CD14-positive monocyte (primary cell): ENCODE measurements at regions not wholly inside any gene's neighbourhood (a gene's known extent, or its start where the extent isn't known, plus 50 kb on each side); places are given as distances from the start of the nearest gene placed in this dataset. TPM values are rescaled to one million over a fixed set of nuclear protein-coding genes. Genes with fewer than 3 reads are reported as not detected.

Source experiments
- DNase-seq, 3 donors: peaks; one replicate each; pipeline ENCODE4 v3.0.0-alpha.2; 2011 to 2022
- H2AFZ ChIP-seq: 2 replicates; pipeline ENCODE4 v1.6.0; 2012; ENCODE audit warnings: mild to moderate bottlenecking, low read depth, low read length, inconsistent platforms; ENCODE audit not compliant: insufficient read depth, poor library complexity, severe bottlenecking
- H3K27ac ChIP-seq, 2 donors: 1 replicate in 1 of 2; 2 replicates in 1 of 2; pipeline ENCODE4 v1.5.1; 2012 to 2013; ENCODE audit warnings: low read length in 2 of 2, control low read depth in 1 of 2, inconsistent platforms in 1 of 2, low read depth in 1 of 2, mild to moderate bottlenecking in 1 of 2
- H3K27me3 ChIP-seq, 2 donors: one replicate each; pipeline versions ENCODE4 v1.6.0 to v1.6.1; 2011 to 2013; ENCODE audit warnings: low read length in 2 of 2; ENCODE audit not compliant: control insufficient read depth in 2 of 2, insufficient read depth in 2 of 2
- H3K36me3 ChIP-seq, 2 donors: replicated peaks in 1 of 2; 1 replicate in 1 of 2; 2 replicates in 1 of 2; pipeline versions ENCODE4 v1.5.1 to v1.6.1; 2012 to 2013; ENCODE audit warnings: low read length in 2 of 2, control low read depth in 1 of 2, inconsistent platforms in 1 of 2, mild to moderate bottlenecking in 1 of 2; ENCODE audit not compliant: insufficient read depth in 2 of 2, control insufficient read depth in 1 of 2
- H3K4me1 ChIP-seq, 2 donors: 1 replicate in 1 of 2; 2 replicates in 1 of 2; pipeline versions ENCODE4 v1.5.1 to v1.6.1; 2012 to 2013; ENCODE audit warnings: low read length in 2 of 2, control low read depth in 1 of 2, inconsistent platforms in 1 of 2, mild to moderate bottlenecking in 1 of 2, moderate library complexity in 1 of 2; ENCODE audit not compliant: insufficient read depth in 2 of 2, control insufficient read depth in 1 of 2
- H3K4me2 ChIP-seq: replicated peaks from 2 replicates; pipeline ENCODE3; 2012; ENCODE audit warnings: low read length, moderate library complexity, mild to moderate bottlenecking; ENCODE audit not compliant: poor library complexity, severe bottlenecking; ENCODE audit errors: extremely low read depth
- H3K4me3 ChIP-seq, 3 experiments: fragments of 200-600 bp in 1 of 3; sonication (generic) in 1 of 3; replicated peaks in 1 of 3; 1 replicate in 2 of 3; 2 replicates in 1 of 3; pipeline ENCODE4 v1.5.1; 2011 to 2013; ENCODE audit warnings: low read length in 3 of 3, mild to moderate bottlenecking in 3 of 3, control low read depth in 2 of 3, low read depth in 2 of 3, inconsistent platforms in 1 of 3, moderate library complexity in 1 of 3
- H3K79me2 ChIP-seq: 2 replicates; pipeline ENCODE4 v1.6.0; 2012; ENCODE audit warnings: mild to moderate bottlenecking, control low read depth, inconsistent platforms, low read length, moderate library complexity; ENCODE audit not compliant: insufficient read depth
- H3K9ac ChIP-seq: 2 replicates; pipeline ENCODE4 v1.6.0; 2017; ENCODE audit warnings: low read length, mild to moderate bottlenecking; ENCODE audit not compliant: insufficient read depth, poor library complexity, severe bottlenecking
- H3K9me3 ChIP-seq, 2 donors: replicated peaks in 1 of 2; 1 replicate in 1 of 2; 2 replicates in 1 of 2; pipeline versions ENCODE4 v1.5.1 to v1.6.1; 2012 to 2013; ENCODE audit warnings: low read length in 2 of 2, control low read depth in 1 of 2; ENCODE audit not compliant: control insufficient read depth in 1 of 2, insufficient read depth in 1 of 2
- H4K20me1 ChIP-seq: 2 replicates; pipeline ENCODE4 v1.6.0; 2012; ENCODE audit warnings: mild to moderate bottlenecking, low read length, control low read depth, moderate library complexity; ENCODE audit not compliant: insufficient read depth
- H3K27ac Mint-ChIP-seq, 7 donors: one replicate each; pipeline ENCODE4 v1.8.0; 2020; ENCODE audit warnings: mild to moderate bottlenecking in 7 of 7, mixed read lengths in 7 of 7, moderate library complexity in 6 of 7, inconsistent platforms in 2 of 7
- H3K27me3 Mint-ChIP-seq, 3 donors: one replicate each; pipeline ENCODE4 v1.8.0; 2021 to 2022; ENCODE audit warnings: low read depth in 3 of 3, mild to moderate bottlenecking in 3 of 3, mixed read lengths in 3 of 3, moderate library complexity in 3 of 3, inconsistent platforms in 1 of 3
- H3K36me3 Mint-ChIP-seq, 2 donors: one replicate each; pipeline ENCODE4 v1.8.0; 2020; ENCODE audit warnings: mixed read lengths in 2 of 2, inconsistent platforms in 1 of 2, mild to moderate bottlenecking in 1 of 2
- H3K4me1 Mint-ChIP-seq: one replicate; pipeline ENCODE4 v1.8.0; 2020; ENCODE audit warnings: mild to moderate bottlenecking, mixed read lengths
- H3K4me3 Mint-ChIP-seq, 2 donors: one replicate each; pipeline ENCODE4 v1.8.0; 2020; ENCODE audit warnings: mild to moderate bottlenecking in 2 of 2, mixed read lengths in 2 of 2, moderate library complexity in 1 of 2
- H3K9me3 Mint-ChIP-seq, 7 donors: one replicate each; pipeline ENCODE4 v1.8.0; 2020 to 2022; ENCODE audit warnings: mixed read lengths in 7 of 7, mild to moderate bottlenecking in 6 of 7, moderate library complexity in 6 of 7, inconsistent platforms in 2 of 7
- CTCF ChIP-seq: fragments of 200-600 bp; IDR thresholded peaks from one replicate; pipeline ENCODE4 v1.8.0; 2022; ENCODE audit warnings: antibody characterized with exemption, mild to moderate bottlenecking
- WGBS: methylation state at CpG from one replicate; pipeline ENCODE4 v1.1.5; 2013; ENCODE audit warnings: missing lambda C conversion rate; ENCODE audit not compliant: insufficient coverage; 5-methylcytosine and 5-hydroxymethylcytosine counted together
- intact Hi-C, 2 donors: fragments of 100-400 bp; cut with micrococcal nuclease; formaldehyde crosslinking; loops; one replicate each; pipeline versions ENCODE4 v1.15.0 to v1.15.1; 2023
- small RNA-seq: library from RNA; depleted of rRNA; stranded (forward); fragments of <200 nt; gene quantifications from one replicate; pipeline ENCODE3, GENCODE V24; 2012; ENCODE audit warnings: low read depth; ENCODE audit not compliant: insufficient read length

GRCh38 chr4:44121210-44121609 is 327.4 kb downstream of the KCTD8 start:
- H3K27me3 Mint-ChIP-seq: no peaks in the 10 kb centered on the region
- DNase-seq: no peak
- H3K9ac ChIP-seq: no peak overlapping the region
- no CpG with 5 or more reads among the region's 1 CpG for WGBS
- peaks cover 0 to 13% of the 10 kb centered on the region in 2 donors for H3K9me3 ChIP-seq
- H3K27ac Mint-ChIP-seq: no peak overlapping the region
- no peaks in the 10 kb centered on the region for H3K4me1 ChIP-seq
- no peak overlapping the region for H2AFZ ChIP-seq
- H4K20me1 ChIP-seq: no peaks in the 10 kb centered on the region
- no peak for TF ChIP-seq CTCF
- no peaks in the 10 kb centered on the region for H3K27me3 ChIP-seq
- no peaks in the 10 kb centered on the region for H3K36me3 Mint-ChIP-seq
- intact Hi-C loops: no loop called here
- no peak overlapping the region for H3K4me3 Mint-ChIP-seq
- no peak overlapping the region for H3K4me3 ChIP-seq
- no peaks in the 10 kb centered on the region for H3K36me3 ChIP-seq
- H3K4me2 ChIP-seq: no peak overlapping the region
- no peak overlapping the region for H3K27ac ChIP-seq
- peaks cover 0 to 3% (median 0%) of the 10 kb centered on the region in 7 donors for H3K9me3 Mint-ChIP-seq
- H3K79me2 ChIP-seq: no peaks in the 10 kb centered on the region
- no peaks in the 10 kb centered on the region for H3K4me1 Mint-ChIP-seq

Small RNA genes lying in the stretch of these regions (small RNA-seq; reads per million reads assigned to genes)
- not detected for gene AC098590.2
- not detected for gene RN7SL193P
